GM23338 (cell line): ENCODE measurements at regions not wholly inside any gene's neighbourhood (a gene's known extent, or its start where the extent isn't known, plus 50 kb on each side); places are given as distances from the start of the nearest gene placed in this dataset.

Experiments used
- ATAC-seq: fragments of 200-7000 bp; cut with Tn5 transposase; 3 replicates; pipeline ENCODE4 v1.9.1; 2020
- DNase-seq: peaks from one replicate; pipeline ENCODE4 v3.0.0-alpha.2; 2015; ENCODE audit warnings: low spot score
- H2AFZ ChIP-seq: fragments of 200-600 bp; sonication (generic); 2 replicates; pipeline ENCODE4 v1.8.0; 2016; ENCODE audit warnings: antibody characterized with exemption, mild to moderate bottlenecking, moderate library complexity
- H3F3A ChIP-seq: fragments of 200-600 bp; sonication (generic); replicated peaks from 2 replicates; pipeline ENCODE4 v1.8.0; 2017; ENCODE audit warnings: antibody characterized with exemption, mixed run types, low read depth
- H3K27ac ChIP-seq: fragments of 200-600 bp; sonication (generic); 2 replicates; pipeline ENCODE4 v1.6.1; 2016; ENCODE audit warnings: low read depth
- H3K27me3 ChIP-seq: fragments of 200-600 bp; sonication (generic); 2 replicates; pipeline ENCODE4 v1.8.0; 2016; ENCODE audit warnings: mild to moderate bottlenecking, mixed run types, moderate library complexity; ENCODE audit not compliant: insufficient read depth
- H3K36me3 ChIP-seq: fragments of 200-600 bp; sonication (generic); 2 replicates; pipeline ENCODE4 v1.8.0; 2016; ENCODE audit warnings: mild to moderate bottlenecking; ENCODE audit not compliant: insufficient read depth
- H3K4me1 ChIP-seq: fragments of 200-600 bp; sonication (generic); 2 replicates; pipeline ENCODE4 v1.8.0; 2016; ENCODE audit warnings: mild to moderate bottlenecking, moderate library complexity; ENCODE audit not compliant: insufficient read depth
- H3K4me2 ChIP-seq: fragments of 200-600 bp; sonication (generic); 2 replicates; pipeline ENCODE4 v1.7.1; 2017; ENCODE audit warnings: mixed run types
- H3K4me3 ChIP-seq: fragments of 200-600 bp; sonication (generic); 2 replicates; pipeline ENCODE4 v1.6.1; 2016; ENCODE audit warnings: mixed run types
- H3K79me2 ChIP-seq: fragments of 200-600 bp; sonication (generic); replicated peaks from 2 replicates; pipeline ENCODE4 v1.8.0; 2017; ENCODE audit warnings: mild to moderate bottlenecking; ENCODE audit not compliant: insufficient read depth
- H3K9me2 ChIP-seq: fragments of 200-600 bp; sonication (generic); 2 replicates; pipeline ENCODE4 v1.8.0; 2017; ENCODE audit not compliant: insufficient read depth
- H4K20me1 ChIP-seq: fragments of 200-600 bp; sonication (generic); replicated peaks from 2 replicates; pipeline ENCODE4 v1.8.0; 2017; ENCODE audit warnings: mild to moderate bottlenecking; ENCODE audit not compliant: insufficient read depth
- H3K27ac Mint-ChIP-seq: 2 replicates; pipeline ENCODE4 v1.8.0; 2020; ENCODE audit warnings: inconsistent platforms, mild to moderate bottlenecking, moderate library complexity, mixed read lengths
- H3K27me3 Mint-ChIP-seq: 3 replicates; pipeline ENCODE4 v1.8.0; 2022; ENCODE audit warnings: low read depth, mild to moderate bottlenecking, moderate library complexity, mixed read lengths, inconsistent platforms; ENCODE audit not compliant: insufficient read depth, poor library complexity
- H3K36me3 Mint-ChIP-seq: 3 replicates; pipeline ENCODE4 v1.8.0; 2021; ENCODE audit warnings: low read depth, mild to moderate bottlenecking, inconsistent platforms, moderate library complexity, mixed read lengths
- H3K4me1 Mint-ChIP-seq: 3 replicates; pipeline ENCODE4 v1.8.0; 2020; ENCODE audit warnings: mild to moderate bottlenecking, inconsistent platforms, mixed read lengths
- H3K4me3 Mint-ChIP-seq: 3 replicates; pipeline ENCODE4 v1.8.0; 2021; ENCODE audit warnings: moderate library complexity, mild to moderate bottlenecking, inconsistent platforms, mixed read lengths
- H3K9me3 Mint-ChIP-seq: 3 replicates; pipeline ENCODE4 v1.8.0; 2020; ENCODE audit warnings: moderate library complexity, mild to moderate bottlenecking, inconsistent platforms, mixed read lengths
- CREB1 ChIP-seq: fragments of 250-450 bp; sonication (Bioruptor Pico); IDR thresholded peaks from 2 replicates; pipeline ENCODE4 v1.5.0; 2020; ENCODE audit warnings: low read depth, mild to moderate bottlenecking, moderate library complexity
- CTCF ChIP-seq, 2 experiments: fragments of 200-600 bp in 1 of 2; sonication (generic) in 1 of 2; conservative IDR thresholded peaks; 2 replicates each; pipeline versions ENCODE4 v1.5.1 to v1.6.1; 2016 to 2017; ENCODE audit warnings: antibody characterized with exemption in 2 of 2, low read depth in 2 of 2, mild to moderate bottlenecking in 2 of 2, moderate library complexity in 1 of 2
- ETS1 ChIP-seq: IDR thresholded peaks from 2 replicates; pipeline ENCODE4 v1.6.1; 2016; ENCODE audit warnings: antibody characterized with exemption
- EZH2 ChIP-seq: fragments of 200-600 bp; sonication (generic); IDR thresholded peaks from one replicate; pipeline ENCODE4 v1.8.0; 2017; ENCODE audit warnings: antibody characterized with exemption, mild to moderate bottlenecking, low read depth; ENCODE audit not compliant: unreplicated experiment
- EZH2phosphoT487 ChIP-seq: fragments of 200-600 bp; sonication (generic); IDR thresholded peaks from one replicate; pipeline ENCODE4 v1.8.1; 2018; ENCODE audit warnings: antibody characterized with exemption; ENCODE audit not compliant: unreplicated experiment
- JUNB ChIP-seq: IDR thresholded peaks from one replicate; pipeline ENCODE4 v1.6.1; 2016; ENCODE audit warnings: antibody characterized with exemption; ENCODE audit not compliant: unreplicated experiment
- NANOG ChIP-seq: IDR thresholded peaks from 2 replicates; pipeline ENCODE4 v1.6.1; 2016; ENCODE audit warnings: antibody characterized with exemption, borderline replicate concordance
- POLR2AphosphoS5 ChIP-seq: IDR thresholded peaks from 2 replicates; pipeline ENCODE4 v1.6.1; 2016; ENCODE audit warnings: antibody characterized with exemption, low read depth
- REST ChIP-seq: IDR thresholded peaks from one replicate; pipeline ENCODE4 v1.6.1; 2018; ENCODE audit warnings: antibody characterized with exemption; ENCODE audit not compliant: unreplicated experiment
- STAT1 ChIP-seq: IDR thresholded peaks from one replicate; pipeline ENCODE4 v1.6.1; 2016; ENCODE audit warnings: antibody characterized with exemption; ENCODE audit not compliant: unreplicated experiment
- ZNF114 ChIP-seq: fragments of 250-450 bp; sonication (Bioruptor Pico); IDR thresholded peaks from 2 replicates; pipeline ENCODE4 v1.5.0; 2020; ENCODE audit warnings: mild to moderate bottlenecking, moderate library complexity
- ZNF331 ChIP-seq: fragments of 250-450 bp; sonication (Bioruptor Pico); IDR thresholded peaks from 2 replicates; pipeline ENCODE4 v1.5.0; 2020; ENCODE audit warnings: low read depth, mild to moderate bottlenecking, moderate library complexity
- ZNF462 ChIP-seq: fragments of 250-450 bp; sonication (Bioruptor Pico); IDR thresholded peaks from 2 replicates; pipeline ENCODE4 v1.5.0; 2020; ENCODE audit warnings: mild to moderate bottlenecking, moderate library complexity

GRCh38 chr12:43102546-43103264 lies 449.3 kb downstream of the ADAMTS20 start:
- Mint-ChIP-seq H3K36me3 (no peaks in the 10 kb centered on the region), H3K4me1 (peaks cover 16% of the 10 kb centered on the region), H3K4me3 (no peak overlapping the region), H3K9me3 (no peaks in the 10 kb centered on the region), H3K27ac (no peak overlapping the region), H3K27me3 (no peaks in the 10 kb centered on the region)
- no peaks in the 10 kb centered on the region for H4K20me1 ChIP-seq
- H3K4me1 ChIP-seq: no peaks in the 10 kb centered on the region
- no peak overlapping the region for H2AFZ ChIP-seq
- no peak for TF ChIP-seq POLR2AphosphoS5
- TF ChIP-seq ZNF114 (CRISPR knock-in tag): no peak
- TF ChIP-seq CTCF (conservative IDR thresholded peaks at IDR 0.05; ENCODE audit: low read depth in 2 of 2): no peak
- no peak for TF ChIP-seq STAT1
- TF ChIP-seq ETS1: no peak
- TF ChIP-seq CREB1 (CRISPR knock-in tag): no peak
- no peak for TF ChIP-seq NANOG
- TF ChIP-seq REST: no peak
- no peak for TF ChIP-seq EZH2phosphoT487
- TF ChIP-seq JUNB: no peak
- no peak for TF ChIP-seq ZNF462 (CRISPR knock-in tag)
- TF ChIP-seq ZNF331 (CRISPR knock-in tag): no peak
- TF ChIP-seq EZH2: no peak
- no peaks in the 10 kb centered on the region for H3F3A ChIP-seq
- ATAC-seq: no peak
- no peaks in the 10 kb centered on the region for H3K36me3 ChIP-seq
- no peaks in the 10 kb centered on the region for H3K27me3 ChIP-seq
- H3K27ac ChIP-seq: no peak overlapping the region
- no peak overlapping the region for H3K4me3 ChIP-seq
- no peak overlapping the region for H3K4me2 ChIP-seq
- H3K79me2 ChIP-seq: no peaks in the 10 kb centered on the region
- no peaks in the 10 kb centered on the region for H3K9me2 ChIP-seq
- DNase-seq: no peak
